MM.1S (cell line): ENCODE measurements at regions not wholly inside any gene's neighbourhood (a gene's known extent, or its start where the extent isn't known, plus 50 kb on each side); places are given as distances from the start of the nearest gene placed in this dataset.

Source experiments
- DNase-seq: peaks from one replicate; pipeline ENCODE4 v3.0.0-alpha.2; 2015
- H2AFZ ChIP-seq: fragments of 300-600 bp; sonication (generic); 2 replicates; pipeline ENCODE4 v1.6.0; 2016; ENCODE audit warnings: antibody characterized with exemption, low read length
- H3F3A ChIP-seq: fragments of 300-600 bp; sonication (generic); 2 replicates; pipeline ENCODE4 v1.6.1; 2016; ENCODE audit warnings: mild to moderate bottlenecking, antibody characterized with exemption, low read length, moderate library complexity, mixed read lengths; ENCODE audit not compliant: insufficient read depth
- H3K27ac ChIP-seq: fragments of 300-600 bp; sonication (generic); 2 replicates; pipeline ENCODE4 v1.5.1; 2016; ENCODE audit warnings: mild to moderate bottlenecking, low read length
- H3K27me3 ChIP-seq: fragments of 300-600 bp; sonication (generic); replicated peaks from 2 replicates; pipeline ENCODE4 v1.6.0; 2016; ENCODE audit warnings: low read length; ENCODE audit not compliant: insufficient read depth
- H3K36me3 ChIP-seq: fragments of 300-600 bp; sonication (generic); replicated peaks from 2 replicates; pipeline ENCODE4 v1.6.1; 2016; ENCODE audit warnings: mild to moderate bottlenecking, low read length, mixed read lengths; ENCODE audit not compliant: insufficient read depth
- H3K4me1 ChIP-seq: fragments of 300-600 bp; sonication (generic); 2 replicates; pipeline ENCODE4 v1.6.1; 2016; ENCODE audit warnings: low read length, mixed read lengths
- H3K4me2 ChIP-seq: fragments of 300-600 bp; sonication (generic); 2 replicates; pipeline ENCODE4 v1.6.0; 2016; ENCODE audit warnings: low read depth, low read length
- H3K4me3 ChIP-seq: fragments of 300-600 bp; sonication (generic); 2 replicates; pipeline ENCODE4 v1.5.1; 2016; ENCODE audit warnings: low read length, mixed read lengths
- H3K79me2 ChIP-seq: fragments of 300-600 bp; sonication (generic); 2 replicates; pipeline ENCODE4 v1.6.1; 2016; ENCODE audit warnings: mixed run types, low read length, mixed read lengths
- H3K9ac ChIP-seq: fragments of 300-600 bp; sonication (generic); 2 replicates; pipeline ENCODE4 v1.6.1; 2016; ENCODE audit warnings: low read length, mixed read lengths
- H3K9me2 ChIP-seq: fragments of 300-600 bp; sonication (generic); replicated peaks from 2 replicates; pipeline ENCODE4 v1.6.1; 2016; ENCODE audit warnings: mild to moderate bottlenecking, low read length, mixed read lengths; ENCODE audit not compliant: insufficient read depth
- H3K9me3 ChIP-seq: fragments of 300-600 bp; sonication (generic); replicated peaks from 2 replicates; pipeline ENCODE4 v1.6.1; 2016; ENCODE audit warnings: mild to moderate bottlenecking, low read length, mixed read lengths; ENCODE audit not compliant: insufficient read depth
- H4K20me1 ChIP-seq: fragments of 300-600 bp; sonication (generic); 2 replicates; pipeline ENCODE4 v1.6.1; 2016; ENCODE audit warnings: mild to moderate bottlenecking, low read length, moderate library complexity, mixed read lengths; ENCODE audit not compliant: insufficient read depth
- CTCF ChIP-seq: fragments of 300-600 bp; sonication (generic); IDR thresholded peaks from 2 replicates; pipeline ENCODE4 v1.5.1; 2016; ENCODE audit warnings: antibody characterized with exemption, low read length, mixed read lengths
- EZH2 ChIP-seq: fragments of 300-600 bp; sonication (generic); optimal IDR thresholded peaks from 2 replicates; pipeline ENCODE3; 2017; ENCODE audit warnings: low read depth, mild to moderate bottlenecking, antibody characterized with exemption, low read length, mixed read lengths
- EZH2phosphoT487 ChIP-seq: fragments of 300-600 bp; sonication (generic); IDR thresholded peaks from 2 replicates; pipeline ENCODE4 v1.6.1; 2018; ENCODE audit warnings: antibody characterized with exemption, low read length

GRCh38 chr11:98358551-98358950 lies 662.2 kb upstream of the CNTN5 start:
- H4K20me1 ChIP-seq, result no peaks in the 10 kb centered on the region
- H3K36me3 ChIP-seq, result no peaks in the 10 kb centered on the region
- no peaks in the 10 kb centered on the region for H3K4me1 ChIP-seq
- H3K9me3 ChIP-seq, result no peaks in the 10 kb centered on the region
- H3F3A ChIP-seq, result no peaks in the 10 kb centered on the region
- no peak overlapping the region for H2AFZ ChIP-seq
- no peak overlapping the region for H3K4me2 ChIP-seq
- H3K27me3 ChIP-seq, result no peaks in the 10 kb centered on the region
- H3K79me2 ChIP-seq, result no peaks in the 10 kb centered on the region
- no peaks in the 10 kb centered on the region for H3K9me2 ChIP-seq
- no peak for DNase-seq
- no peak overlapping the region for H3K9ac ChIP-seq
- no peak overlapping the region for H3K27ac ChIP-seq
- no peak overlapping the region for H3K4me3 ChIP-seq
- TF ChIP-seq CTCF, result no peak
- TF ChIP-seq EZH2phosphoT487, result no peak
- no peak for TF ChIP-seq EZH2

GRCh38 chr11:98365190-98365589 lies 655.6 kb upstream of the CNTN5 start:
- Histone ChIP-seq H3F3A (no peaks in the 10 kb centered on the region), H4K20me1 (no peaks in the 10 kb centered on the region), H3K27ac (no peak overlapping the region), H3K79me2 (no peaks in the 10 kb centered on the region), H3K4me2 (no peak overlapping the region), H3K36me3 (no peaks in the 10 kb centered on the region), H3K9me2 (no peaks in the 10 kb centered on the region), H3K9me3 (no peaks in the 10 kb centered on the region), H3K4me1 (no peaks in the 10 kb centered on the region), H3K9ac (no peak overlapping the region), H3K4me3 (no peak overlapping the region), H2AFZ (no peak overlapping the region), H3K27me3 (no peaks in the 10 kb centered on the region)
- no peak for TF ChIP-seq EZH2
- TF ChIP-seq CTCF, result no peak
- no peak for TF ChIP-seq EZH2phosphoT487
- DNase-seq, result no peak

- Histone ChIP-seq H3F3A (no peaks in the 10 kb centered on the region), H3K4me1 (no peaks in the 10 kb centered on the region), H3K9ac (no peak overlapping the region), H3K4me3 (no peak overlapping the region), H3K36me3 (no peaks in the 10 kb centered on the region), H3K4me2 (no peak overlapping the region), H3K9me3 (no peaks in the 10 kb centered on the region), H2AFZ (no peak overlapping the region), H4K20me1 (no peaks in the 10 kb centered on the region), H3K27ac (no peak overlapping the region), H3K79me2 (no peaks in the 10 kb centered on the region), H3K27me3 (no peaks in the 10 kb centered on the region), H3K9me2 (no peaks in the 10 kb centered on the region)
- no peak for DNase-seq
- no peak for TF ChIP-seq EZH2
- no peak for TF ChIP-seq EZH2phosphoT487
- no peak for TF ChIP-seq CTCF
Measured at GRCh38 chr11:98365941-98366340, 654.8 kb upstream of the CNTN5 start.
